CD14-positive monocyte (primary cell): ENCODE measurements at regions not wholly inside any gene's neighbourhood (a gene's known extent, or its start where the extent isn't known, plus 50 kb on each side); places are given as distances from the start of the nearest gene placed in this dataset.

ENCODE experiments used
- DNase-seq, 3 donors: peaks; one replicate each; pipeline ENCODE4 v3.0.0-alpha.2; 2011 to 2022
- H2AFZ ChIP-seq: 2 replicates; pipeline ENCODE4 v1.6.0; 2012; ENCODE audit warnings: mild to moderate bottlenecking, low read depth, low read length, inconsistent platforms; ENCODE audit not compliant: insufficient read depth, poor library complexity, severe bottlenecking
- H3K27ac ChIP-seq, 2 donors: 1 replicate in 1 of 2; 2 replicates in 1 of 2; pipeline ENCODE4 v1.5.1; 2012 to 2013; ENCODE audit warnings: low read length in 2 of 2, control low read depth in 1 of 2, inconsistent platforms in 1 of 2, low read depth in 1 of 2, mild to moderate bottlenecking in 1 of 2
- H3K27me3 ChIP-seq, 2 donors: one replicate each; pipeline versions ENCODE4 v1.6.0 to v1.6.1; 2011 to 2013; ENCODE audit warnings: low read length in 2 of 2; ENCODE audit not compliant: control insufficient read depth in 2 of 2, insufficient read depth in 2 of 2
- H3K36me3 ChIP-seq, 2 donors: replicated peaks in 1 of 2; 1 replicate in 1 of 2; 2 replicates in 1 of 2; pipeline versions ENCODE4 v1.5.1 to v1.6.1; 2012 to 2013; ENCODE audit warnings: low read length in 2 of 2, control low read depth in 1 of 2, inconsistent platforms in 1 of 2, mild to moderate bottlenecking in 1 of 2; ENCODE audit not compliant: insufficient read depth in 2 of 2, control insufficient read depth in 1 of 2
- H3K4me1 ChIP-seq, 2 donors: 1 replicate in 1 of 2; 2 replicates in 1 of 2; pipeline versions ENCODE4 v1.5.1 to v1.6.1; 2012 to 2013; ENCODE audit warnings: low read length in 2 of 2, control low read depth in 1 of 2, inconsistent platforms in 1 of 2, mild to moderate bottlenecking in 1 of 2, moderate library complexity in 1 of 2; ENCODE audit not compliant: insufficient read depth in 2 of 2, control insufficient read depth in 1 of 2
- H3K4me2 ChIP-seq: replicated peaks from 2 replicates; pipeline ENCODE3; 2012; ENCODE audit warnings: low read length, moderate library complexity, mild to moderate bottlenecking; ENCODE audit not compliant: poor library complexity, severe bottlenecking; ENCODE audit errors: extremely low read depth
- H3K4me3 ChIP-seq, 3 experiments: fragments of 200-600 bp in 1 of 3; sonication (generic) in 1 of 3; replicated peaks in 1 of 3; 1 replicate in 2 of 3; 2 replicates in 1 of 3; pipeline ENCODE4 v1.5.1; 2011 to 2013; ENCODE audit warnings: low read length in 3 of 3, mild to moderate bottlenecking in 3 of 3, control low read depth in 2 of 3, low read depth in 2 of 3, inconsistent platforms in 1 of 3, moderate library complexity in 1 of 3
- H3K79me2 ChIP-seq: 2 replicates; pipeline ENCODE4 v1.6.0; 2012; ENCODE audit warnings: mild to moderate bottlenecking, control low read depth, inconsistent platforms, low read length, moderate library complexity; ENCODE audit not compliant: insufficient read depth
- H3K9ac ChIP-seq: 2 replicates; pipeline ENCODE4 v1.6.0; 2017; ENCODE audit warnings: low read length, mild to moderate bottlenecking; ENCODE audit not compliant: insufficient read depth, poor library complexity, severe bottlenecking
- H3K9me3 ChIP-seq, 2 donors: replicated peaks in 1 of 2; 1 replicate in 1 of 2; 2 replicates in 1 of 2; pipeline versions ENCODE4 v1.5.1 to v1.6.1; 2012 to 2013; ENCODE audit warnings: low read length in 2 of 2, control low read depth in 1 of 2; ENCODE audit not compliant: control insufficient read depth in 1 of 2, insufficient read depth in 1 of 2
- H4K20me1 ChIP-seq: 2 replicates; pipeline ENCODE4 v1.6.0; 2012; ENCODE audit warnings: mild to moderate bottlenecking, low read length, control low read depth, moderate library complexity; ENCODE audit not compliant: insufficient read depth
- H3K27ac Mint-ChIP-seq, 7 donors: one replicate each; pipeline ENCODE4 v1.8.0; 2020; ENCODE audit warnings: mild to moderate bottlenecking in 7 of 7, mixed read lengths in 7 of 7, moderate library complexity in 6 of 7, inconsistent platforms in 2 of 7
- H3K27me3 Mint-ChIP-seq, 3 donors: one replicate each; pipeline ENCODE4 v1.8.0; 2021 to 2022; ENCODE audit warnings: low read depth in 3 of 3, mild to moderate bottlenecking in 3 of 3, mixed read lengths in 3 of 3, moderate library complexity in 3 of 3, inconsistent platforms in 1 of 3
- H3K36me3 Mint-ChIP-seq, 2 donors: one replicate each; pipeline ENCODE4 v1.8.0; 2020; ENCODE audit warnings: mixed read lengths in 2 of 2, inconsistent platforms in 1 of 2, mild to moderate bottlenecking in 1 of 2
- H3K4me1 Mint-ChIP-seq: one replicate; pipeline ENCODE4 v1.8.0; 2020; ENCODE audit warnings: mild to moderate bottlenecking, mixed read lengths
- H3K4me3 Mint-ChIP-seq, 2 donors: one replicate each; pipeline ENCODE4 v1.8.0; 2020; ENCODE audit warnings: mild to moderate bottlenecking in 2 of 2, mixed read lengths in 2 of 2, moderate library complexity in 1 of 2
- H3K9me3 Mint-ChIP-seq, 7 donors: one replicate each; pipeline ENCODE4 v1.8.0; 2020 to 2022; ENCODE audit warnings: mixed read lengths in 7 of 7, mild to moderate bottlenecking in 6 of 7, moderate library complexity in 6 of 7, inconsistent platforms in 2 of 7
- WGBS: methylation state at CpG from one replicate; pipeline ENCODE4 v1.1.5; 2013; ENCODE audit warnings: missing lambda C conversion rate; ENCODE audit not compliant: insufficient coverage; 5-methylcytosine and 5-hydroxymethylcytosine counted together
- intact Hi-C, 2 donors: fragments of 100-400 bp; cut with micrococcal nuclease; formaldehyde crosslinking; loops; one replicate each; pipeline versions ENCODE4 v1.15.0 to v1.15.1; 2023
- TF ChIP-seq, protein P1 (sequence below): fragments of 200-600 bp; IDR thresholded peaks from one replicate; pipeline ENCODE4 v1.8.0; 2022; ENCODE audit warnings: antibody characterized with exemption, mild to moderate bottlenecking

DNA sequence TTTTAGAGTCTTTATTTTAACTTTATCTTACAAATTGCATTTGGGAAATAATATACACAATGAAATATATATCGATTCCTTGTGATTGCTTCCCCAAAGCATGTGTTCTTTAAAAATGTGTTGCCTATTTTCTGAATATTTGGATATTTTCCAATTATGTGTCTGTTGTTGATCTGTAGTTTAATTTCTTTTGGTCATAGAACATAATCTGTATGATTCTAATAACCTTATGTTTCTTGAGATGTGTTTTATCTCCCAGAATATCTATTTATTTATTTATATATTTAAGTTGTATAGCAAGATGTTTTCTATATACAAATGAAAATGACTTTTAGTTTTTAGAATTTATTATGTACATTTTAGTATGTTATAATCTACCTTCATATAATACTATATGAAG is 710.8 kb upstream of the PCDH20 start:
- H4K20me1 ChIP-seq, result no peaks in the 10 kb centered on the region
- no peak overlapping the region for H3K4me3 ChIP-seq
- WGBS, result no CpG with 5 or more reads among the region's 1 CpG
- H3K27me3 ChIP-seq, result no peaks in the 10 kb centered on the region
- intact Hi-C loops, result no loop called here
- no peak overlapping the region for H3K4me2 ChIP-seq
- Mint-ChIP-seq H3K4me1 (no peaks in the 10 kb centered on the region), H3K9me3 (peaks cover 0 to 1% (median 0%) of the 10 kb centered on the region in 7 donors), H3K27ac (no peak overlapping the region), H3K4me3 (no peak overlapping the region), H3K36me3 (no peaks in the 10 kb centered on the region), H3K27me3 (no peaks in the 10 kb centered on the region)
- no peak overlapping the region for H3K9ac ChIP-seq
- H3K79me2 ChIP-seq, result no peaks in the 10 kb centered on the region
- H2AFZ ChIP-seq, result no peak overlapping the region
- no peaks in the 10 kb centered on the region for H3K4me1 ChIP-seq
- TF ChIP-seq, protein P1, sequence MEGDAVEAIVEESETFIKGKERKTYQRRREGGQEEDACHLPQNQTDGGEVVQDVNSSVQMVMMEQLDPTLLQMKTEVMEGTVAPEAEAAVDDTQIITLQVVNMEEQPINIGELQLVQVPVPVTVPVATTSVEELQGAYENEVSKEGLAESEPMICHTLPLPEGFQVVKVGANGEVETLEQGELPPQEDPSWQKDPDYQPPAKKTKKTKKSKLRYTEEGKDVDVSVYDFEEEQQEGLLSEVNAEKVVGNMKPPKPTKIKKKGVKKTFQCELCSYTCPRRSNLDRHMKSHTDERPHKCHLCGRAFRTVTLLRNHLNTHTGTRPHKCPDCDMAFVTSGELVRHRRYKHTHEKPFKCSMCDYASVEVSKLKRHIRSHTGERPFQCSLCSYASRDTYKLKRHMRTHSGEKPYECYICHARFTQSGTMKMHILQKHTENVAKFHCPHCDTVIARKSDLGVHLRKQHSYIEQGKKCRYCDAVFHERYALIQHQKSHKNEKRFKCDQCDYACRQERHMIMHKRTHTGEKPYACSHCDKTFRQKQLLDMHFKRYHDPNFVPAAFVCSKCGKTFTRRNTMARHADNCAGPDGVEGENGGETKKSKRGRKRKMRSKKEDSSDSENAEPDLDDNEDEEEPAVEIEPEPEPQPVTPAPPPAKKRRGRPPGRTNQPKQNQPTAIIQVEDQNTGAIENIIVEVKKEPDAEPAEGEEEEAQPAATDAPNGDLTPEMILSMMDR, result no peak
- no peaks in the 10 kb centered on the region for H3K36me3 ChIP-seq
- no peaks in the 10 kb centered on the region for H3K9me3 ChIP-seq
- DNase-seq, result no peak
- no peak overlapping the region for H3K27ac ChIP-seq

DNA sequence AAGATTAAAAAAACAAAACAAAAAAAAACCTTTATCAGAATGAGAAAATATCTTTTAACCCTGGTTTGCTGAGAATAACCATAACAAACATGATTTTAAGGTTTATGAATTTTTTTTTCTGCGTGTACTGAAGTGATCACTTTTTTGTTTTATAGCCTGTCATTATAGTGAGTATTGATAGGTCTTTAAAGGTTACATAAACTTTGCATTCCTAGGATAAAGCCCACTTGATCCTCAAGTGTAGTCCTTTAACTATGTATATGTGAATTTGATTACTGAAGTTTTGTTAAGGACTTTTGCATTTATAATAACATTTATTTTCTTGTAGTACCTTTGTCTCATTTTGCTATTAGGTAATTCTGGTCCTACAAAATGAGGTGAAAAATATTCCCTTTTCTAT is 709.8 kb upstream of the PCDH20 start:
- H3K4me3 Mint-ChIP-seq, result no peak overlapping the region
- no peak overlapping the region for H3K27ac ChIP-seq
- no peaks in the 10 kb centered on the region for H3K4me1 Mint-ChIP-seq
- H2AFZ ChIP-seq, result no peak overlapping the region
- no peaks in the 10 kb centered on the region for H3K27me3 ChIP-seq
- H3K27me3 Mint-ChIP-seq, result no peaks in the 10 kb centered on the region
- H3K9me3 ChIP-seq, result no peaks in the 10 kb centered on the region
- H3K4me1 ChIP-seq, result no peaks in the 10 kb centered on the region
- no peaks in the 10 kb centered on the region for H3K79me2 ChIP-seq
- TF ChIP-seq, protein P1, result no peak
- WGBS, result no CpG with 5 or more reads among the region's 1 CpG
- intact Hi-C loops, result no loop called here
- no peaks in the 10 kb centered on the region for H3K36me3 Mint-ChIP-seq
- no peaks in the 10 kb centered on the region for H4K20me1 ChIP-seq
- H3K4me3 ChIP-seq, result no peak overlapping the region
- no peaks in the 10 kb centered on the region for H3K36me3 ChIP-seq
- no peak for DNase-seq
- no peak overlapping the region for H3K27ac Mint-ChIP-seq
- H3K9me3 Mint-ChIP-seq, result peaks cover 0 to 1% (median 0%) of the 10 kb centered on the region in 7 donors
- H3K9ac ChIP-seq, result no peak overlapping the region
- H3K4me2 ChIP-seq, result no peak overlapping the region
